Endothelial cell of umbilical vein (primary cell): ENCODE measurements at regions not wholly inside any gene's neighbourhood (a gene's known extent, or its start where the extent isn't known, plus 50 kb on each side); places are given as distances from the start of the nearest gene placed in this dataset.
"Not testable (repeated sequence)": the region's sequence is repeated elsewhere in the genome, so short reads cannot be mapped to it uniquely, and the experiment has no call there.

Experiments used
- BruUV-seq: library from RNA; stranded (reverse); fragments of 400-500 nt; replicated peaks from 2 replicates; lab custom pipeline; 2021; lab: Mats Ljungman, UMichigan
- CTCF ChIA-PET: fragments of 300-600, 350-600 bp; sonication (Branson Sonifier 250); formaldehyde crosslinking; loops from one replicate; lab custom pipeline; 2021; ENCODE audit warnings: antibody characterized with exemption, inconsistent platforms; lab: Charles Lee
- POLR2A ChIA-PET: fragments of 300-600, 350-600 bp; sonication (Branson Sonifier 250); formaldehyde crosslinking; loops from one replicate; lab custom pipeline; 2021; ENCODE audit warnings: antibody characterized with exemption, inconsistent platforms; lab: Charles Lee
- DNase-seq: peaks from one replicate; pipeline ENCODE4 v3.0.0-alpha.2; 2011; ENCODE audit warnings: low read depth, low spot score
- FAIRE-seq: peaks from 2 replicates; lab custom pipeline; 2011; peaks lifted over from hg19 to GRCh38; lab: Jason Lieb, UNC
- H2AFZ ChIP-seq: 2 replicates; pipeline ENCODE4 v1.6.0; 2012; ENCODE audit warnings: low read depth, low read length, control low read depth, inconsistent platforms
- H3K27ac ChIP-seq: 2 replicates; pipeline ENCODE4 v1.5.1; 2011; ENCODE audit warnings: low read depth, mild to moderate bottlenecking, control low read depth, low read length, moderate library complexity; ENCODE audit not compliant: insufficient read depth
- H3K27me3 ChIP-seq, 2 experiments: 2 replicates each; pipeline versions ENCODE4 v1.6.0 to v1.6.1; 2011; ENCODE audit warnings: low read length in 2 of 2, mixed read lengths in 1 of 2; ENCODE audit not compliant: control insufficient read depth in 2 of 2, insufficient read depth in 2 of 2
- H3K36me3 ChIP-seq, 2 experiments: 2 replicates in 1 of 2; 3 replicates in 1 of 2; pipeline ENCODE4 v1.5.1; 2011; ENCODE audit warnings: low read length in 2 of 2, mild to moderate bottlenecking in 1 of 2, moderate library complexity in 1 of 2; ENCODE audit not compliant: control insufficient read depth in 2 of 2, insufficient read depth in 2 of 2; ENCODE audit errors: extremely low read depth in 1 of 2
- H3K4me1 ChIP-seq: 3 replicates; pipeline ENCODE4 v1.5.1; 2011; ENCODE audit warnings: mild to moderate bottlenecking, low read length; ENCODE audit not compliant: control insufficient read depth, insufficient read depth; ENCODE audit errors: extremely low read depth
- H3K4me2 ChIP-seq: 2 replicates; pipeline ENCODE4 v1.6.1; 2011; ENCODE audit warnings: low read length, control low read depth, mixed read lengths; ENCODE audit not compliant: insufficient read depth
- H3K4me3 ChIP-seq, 3 experiments: fragments of 200-600 bp in 1 of 3; sonication (generic), shearing (Covaris generic) in 1 of 3; replicated peaks in 1 of 3; 2 replicates each; pipeline ENCODE4 v1.5.1; 2011 to 2016; ENCODE audit warnings: control low read depth in 3 of 3, low read length in 3 of 3, mild to moderate bottlenecking in 2 of 3, inconsistent platforms in 1 of 3, low read depth in 1 of 3, moderate library complexity in 1 of 3; ENCODE audit not compliant: insufficient read depth in 1 of 3
- H3K79me2 ChIP-seq: 2 replicates; pipeline ENCODE4 v1.6.0; 2012; ENCODE audit warnings: low read length, inconsistent platforms; ENCODE audit not compliant: control insufficient read depth, insufficient read depth
- H3K9ac ChIP-seq: replicated peaks from 2 replicates; pipeline ENCODE3; 2011; ENCODE audit warnings: low read length, control low read depth; ENCODE audit not compliant: insufficient read depth; ENCODE audit errors: extremely low read depth
- H3K9me1 ChIP-seq: replicated peaks from 3 replicates; pipeline ENCODE4 v1.6.0; 2011; ENCODE audit warnings: mild to moderate bottlenecking, low read length; ENCODE audit not compliant: control insufficient read depth, insufficient read depth; ENCODE audit errors: extremely low read depth
- H3K9me3 ChIP-seq: replicated peaks from 2 replicates; pipeline ENCODE4 v1.5.1; 2012; ENCODE audit warnings: low read length, inconsistent platforms; ENCODE audit not compliant: control insufficient read depth, insufficient read depth
- H4K20me1 ChIP-seq: replicated peaks from 2 replicates; pipeline ENCODE3; 2011; ENCODE audit warnings: mild to moderate bottlenecking, low read length; ENCODE audit not compliant: control insufficient read depth, insufficient read depth; ENCODE audit errors: extremely low read depth
- CTCF ChIP-seq, 2 donors: IDR thresholded peaks; 1 replicate in 1 of 2; 2 replicates in 1 of 2; pipeline ENCODE4 v1.5.1; 2011; ENCODE audit warnings: low read length in 2 of 2, mild to moderate bottlenecking in 2 of 2, moderate library complexity in 2 of 2, control low read depth in 1 of 2, inconsistent platforms in 1 of 2, low read depth in 1 of 2; ENCODE audit not compliant: insufficient read depth in 1 of 2; ENCODE audit errors: extremely low read depth in 1 of 2
- EZH2 ChIP-seq: IDR thresholded peaks from 2 replicates; pipeline ENCODE4 v1.6.1; 2012; ENCODE audit warnings: borderline replicate concordance, low read depth, mild to moderate bottlenecking, moderate library complexity, low read length, inconsistent platforms; ENCODE audit not compliant: severe bottlenecking
- FOS ChIP-seq: IDR thresholded peaks from 2 replicates; pipeline ENCODE4 v1.6.1; 2011; ENCODE audit warnings: mild to moderate bottlenecking, low read length, moderate library complexity, borderline replicate concordance; ENCODE audit not compliant: insufficient read depth
- GATA2 ChIP-seq: IDR thresholded peaks from 2 replicates; pipeline ENCODE4 v1.7.0; 2011; ENCODE audit warnings: low read depth, mild to moderate bottlenecking, moderate library complexity, mixed read lengths, low read length; ENCODE audit not compliant: insufficient read length, insufficient read depth
- JUN ChIP-seq: IDR thresholded peaks from 2 replicates; pipeline ENCODE4 v1.6.1; 2011; ENCODE audit warnings: borderline replicate concordance, low read depth; ENCODE audit not compliant: insufficient read length, insufficient read depth
- MAX ChIP-seq: IDR thresholded peaks from 2 replicates; pipeline ENCODE4 v1.6.1; 2011; ENCODE audit not compliant: insufficient read depth, insufficient read length
- MYC ChIP-seq: IDR thresholded peaks from one replicate; pipeline ENCODE4 v1.6.1; 2011; ENCODE audit warnings: mild to moderate bottlenecking, low read depth, low read length
- POLR2A ChIP-seq: IDR thresholded peaks from 2 replicates; pipeline ENCODE4 v1.6.1; 2012; ENCODE audit warnings: low read depth, mild to moderate bottlenecking, control low read depth, low read length
- POLR2AphosphoS5 ChIP-seq: IDR thresholded peaks from 2 replicates; pipeline ENCODE4 v1.6.1; 2012; ENCODE audit warnings: low read depth, mild to moderate bottlenecking, control low read depth, low read length, moderate library complexity; ENCODE audit not compliant: insufficient read depth
- dilution Hi-C: fragments of 300-500 bp; cut with MboI; formaldehyde crosslinking; loops from one replicate; pipeline ENCODE4 v1.15.0; 2019; ENCODE audit warnings: low sequenced_read_pairs; ENCODE audit not compliant: extremely low pct_ligation_motif_present
- intact Hi-C: fragments of 100-400 bp; cut with micrococcal nuclease; formaldehyde crosslinking; loops from one replicate; pipeline ENCODE4 v1.10.0; 2022

- ChIA-PET POLR2A (no interaction called here), CTCF (no interaction called here)
- BruUV-seq: no TSS peak
- Histone ChIP-seq H2AFZ (no peak overlapping the region), H3K9me1 (no peaks in the 10 kb centered on the region), H3K36me3 (no peaks in the 10 kb centered on the region), H3K9me3 (no peaks in the 10 kb centered on the region), H3K9ac (no peak overlapping the region), H3K4me1 (no peaks in the 10 kb centered on the region), H3K27me3 (no peaks in the 10 kb centered on the region), H4K20me1 (no peaks in the 10 kb centered on the region), H3K4me2 (no peak overlapping the region), H3K79me2 (no peaks in the 10 kb centered on the region), H3K4me3 (no peak overlapping the region), H3K27ac (no peak overlapping the region)
- DNase-seq: no peak
- intact Hi-C loops (no loop called here), dilution Hi-C loops (no loop called here)
- FAIRE-seq: no peak
- TF ChIP-seq MAX (no peak), CTCF (IDR thresholded peaks at IDR 0.05; ENCODE audit: extremely low read depth in 1 of 2, insufficient read depth in 1 of 2, low read depth in 1 of 2, low read length in 2 of 2) (no peak), POLR2AphosphoS5 (no peak), FOS (no peak), MYC (no peak), GATA2 (no peak), EZH2 (no peak), JUN (no peak), POLR2A (no peak)
Observed at GRCh38 chr3:143179603-143180002, 60.0 kb downstream of the CHST2 start.

GRCh38 chr3:143180860-143181259 lies 61.3 kb downstream of the CHST2 start:
- H3K79me2 ChIP-seq, H3K27me3 ChIP-seq, H3K9ac ChIP-seq, H3K27ac ChIP-seq, H2AFZ ChIP-seq, H4K20me1 ChIP-seq, FAIRE-seq, intact Hi-C loops, CTCF ChIA-PET, H3K4me3 ChIP-seq, H3K4me1 ChIP-seq, POLR2A ChIA-PET, H3K36me3 ChIP-seq, DNase-seq, H3K9me3 ChIP-seq, dilution Hi-C loops, H3K4me2 ChIP-seq, BruUV-seq, H3K9me1 ChIP-seq: not testable (repeated sequence)

GRCh38 chr3:143181977-143182376 lies 62.4 kb downstream of the CHST2 start:
- H2AFZ ChIP-seq, H3K36me3 ChIP-seq, intact Hi-C loops, H3K4me3 ChIP-seq, H3K9me1 ChIP-seq, H3K79me2 ChIP-seq, BruUV-seq, H3K27ac ChIP-seq, H4K20me1 ChIP-seq, POLR2A ChIA-PET, H3K4me1 ChIP-seq, H3K9ac ChIP-seq, dilution Hi-C loops, H3K9me3 ChIP-seq, H3K4me2 ChIP-seq, H3K27me3 ChIP-seq, CTCF ChIA-PET, FAIRE-seq, DNase-seq: not testable (repeated sequence)
